ENCODE measurements at regions not wholly inside any gene's neighbourhood (a gene's known extent, or its start where the extent isn't known, plus 50 kb on each side); places are given as distances from the start of the nearest gene placed in this dataset.

- Mint-ChIP-seq H3K9me3 (no peaks in the 10 kb centered on the region), H3K36me3 (no peaks in the 10 kb centered on the region), H3K4me1 (no peaks in the 10 kb centered on the region), H3K27me3 (no peaks in the 10 kb centered on the region), H3K4me3 (no peak overlapping the region), H3K27ac (no peak overlapping the region)
- DNase-seq (no peak), ATAC-seq (replicated peaks) (no peak)
Measured at GRCh38 chr11:87878373-87878825, 296.8 kb downstream of the RAB38 start.

GRCh38 chr11:87871056-87871455 is 304.2 kb downstream of the RAB38 start:
- no peak for ATAC-seq (replicated peaks)
- H3K4me3 Mint-ChIP-seq = no peak overlapping the region
- H3K36me3 Mint-ChIP-seq = no peaks in the 10 kb centered on the region
- H3K9me3 Mint-ChIP-seq = no peaks in the 10 kb centered on the region
- no peaks in the 10 kb centered on the region for H3K27me3 Mint-ChIP-seq
- no peak for DNase-seq
- H3K4me1 Mint-ChIP-seq = no peaks in the 10 kb centered on the region
- no peak overlapping the region for H3K27ac Mint-ChIP-seq

GRCh38 chr11:87870086-87870485 is 305.2 kb downstream of the RAB38 start:
- Mint-ChIP-seq H3K9me3 (no peaks in the 10 kb centered on the region), H3K27me3 (no peaks in the 10 kb centered on the region), H3K4me3 (no peak overlapping the region), H3K27ac (no peak overlapping the region), H3K36me3 (no peaks in the 10 kb centered on the region), H3K4me1 (no peaks in the 10 kb centered on the region)
- ATAC-seq (replicated peaks) (no peak), DNase-seq (no peak)

GRCh38 chr11:87866951-87867350 is 308.3 kb downstream of the RAB38 start:
- no peaks in the 10 kb centered on the region for H3K4me1 Mint-ChIP-seq
- H3K27me3 Mint-ChIP-seq = no peaks in the 10 kb centered on the region
- no peak for DNase-seq
- H3K4me3 Mint-ChIP-seq = no peak overlapping the region
- ATAC-seq (replicated peaks) = no peak
- H3K36me3 Mint-ChIP-seq = no peaks in the 10 kb centered on the region
- H3K9me3 Mint-ChIP-seq = no peaks in the 10 kb centered on the region
- H3K27ac Mint-ChIP-seq = no peak overlapping the region

- no peaks in the 10 kb centered on the region for H3K4me1 Mint-ChIP-seq
- no peak overlapping the region for H3K27ac Mint-ChIP-seq
- no peaks in the 10 kb centered on the region for H3K36me3 Mint-ChIP-seq
- ATAC-seq (replicated peaks) = no peak
- no peak overlapping the region for H3K4me3 Mint-ChIP-seq
- H3K9me3 Mint-ChIP-seq = no peaks in the 10 kb centered on the region
- H3K27me3 Mint-ChIP-seq = no peaks in the 10 kb centered on the region
- DNase-seq = no peak
Measured at GRCh38 chr11:87861030-87861429, 314.2 kb downstream of the RAB38 start.

GRCh38 chr11:87859636-87860035 is 315.6 kb downstream of the RAB38 start:
- H3K27me3 Mint-ChIP-seq = no peaks in the 10 kb centered on the region

GRCh38 chr11:87851827-87852226 is 323.4 kb downstream of the RAB38 start:
- no peak overlapping the region for H3K4me3 Mint-ChIP-seq
- ATAC-seq (replicated peaks) (no peak), DNase-seq (no peak)
- H3K4me1 Mint-ChIP-seq = no peaks in the 10 kb centered on the region
- H3K27ac Mint-ChIP-seq = no peak overlapping the region
- no peaks in the 10 kb centered on the region for H3K27me3 Mint-ChIP-seq
- peaks cover 0 to 8% of the 10 kb centered on the region in 2 donors for H3K9me3 Mint-ChIP-seq
- H3K36me3 Mint-ChIP-seq = no peaks in the 10 kb centered on the region

More at GRCh38 chr11:87859636-87860035, 315.6 kb downstream of the RAB38 start:
- H3K4me3 Mint-ChIP-seq = no peak overlapping the region
- H3K27ac Mint-ChIP-seq = no peak overlapping the region
- no peak for DNase-seq
- H3K9me3 Mint-ChIP-seq = no peaks in the 10 kb centered on the region
- no peak for ATAC-seq (replicated peaks)
- no peaks in the 10 kb centered on the region for H3K4me1 Mint-ChIP-seq
- H3K36me3 Mint-ChIP-seq = no peaks in the 10 kb centered on the region

GRCh38 chr11:87851234-87851633 is 324.0 kb downstream of the RAB38 start:
- no peak overlapping the region for H3K4me3 Mint-ChIP-seq
- ATAC-seq (replicated peaks) (no peak), DNase-seq (no peak)
- H3K27me3 Mint-ChIP-seq = no peaks in the 10 kb centered on the region
- no peaks in the 10 kb centered on the region for H3K36me3 Mint-ChIP-seq
- peaks cover 0 to 8% of the 10 kb centered on the region in 2 donors for H3K9me3 Mint-ChIP-seq
- no peak overlapping the region for H3K27ac Mint-ChIP-seq
- no peaks in the 10 kb centered on the region for H3K4me1 Mint-ChIP-seq

- H3K27me3 Mint-ChIP-seq = no peaks in the 10 kb centered on the region
- no peak overlapping the region for H3K4me3 Mint-ChIP-seq
- ATAC-seq (replicated peaks) (no peak), DNase-seq (no peak)
- H3K9me3 Mint-ChIP-seq = peaks cover 0 to 10% of the 10 kb centered on the region in 2 donors
- no peak overlapping the region for H3K27ac Mint-ChIP-seq
- H3K36me3 Mint-ChIP-seq = no peaks in the 10 kb centered on the region
- no peaks in the 10 kb centered on the region for H3K4me1 Mint-ChIP-seq
Measured at GRCh38 chr11:87849216-87849615, 326.0 kb downstream of the RAB38 start.

- Mint-ChIP-seq H3K36me3 (no peaks in the 10 kb centered on the region), H3K4me1 (no peaks in the 10 kb centered on the region), H3K9me3 (peaks cover 4% of the 10 kb centered on the region in 2 donors), H3K4me3 (no peak overlapping the region), H3K27me3 (no peaks in the 10 kb centered on the region), H3K27ac (no peak overlapping the region)
- no peak for DNase-seq
- no peak for ATAC-seq (replicated peaks)
Measured at GRCh38 chr11:87840786-87841185, 334.5 kb downstream of the RAB38 start.

- ATAC-seq (replicated peaks) = no peak
Measured at GRCh38 chr11:87832211-87832610, 343.0 kb downstream of the RAB38 start.

GRCh38 chr11:87820011-87820410 is 355.2 kb downstream of the RAB38 start:
- ATAC-seq (replicated peaks) = no peak
- H3K27me3 Mint-ChIP-seq = no peaks in the 10 kb centered on the region
- DNase-seq = no peak
- H3K9me3 Mint-ChIP-seq = peaks cover 0 to 7% of the 10 kb centered on the region in 2 donors
- no peak overlapping the region for H3K4me3 Mint-ChIP-seq
- no peaks in the 10 kb centered on the region for H3K4me1 Mint-ChIP-seq
- H3K27ac Mint-ChIP-seq = no peak overlapping the region
- no peaks in the 10 kb centered on the region for H3K36me3 Mint-ChIP-seq

More at GRCh38 chr11:87832211-87832610, 343.0 kb downstream of the RAB38 start:
- DNase-seq = no peak
- H3K4me3 Mint-ChIP-seq = no peak overlapping the region
- H3K4me1 Mint-ChIP-seq = no peaks in the 10 kb centered on the region
- H3K27me3 Mint-ChIP-seq = no peaks in the 10 kb centered on the region
- H3K27ac Mint-ChIP-seq = no peak overlapping the region
- no peaks in the 10 kb centered on the region for H3K36me3 Mint-ChIP-seq
- H3K9me3 Mint-ChIP-seq = peaks cover 3 to 4% of the 10 kb centered on the region in 2 donors

GRCh38 chr11:87819151-87819550 is 356.1 kb downstream of the RAB38 start:
- H3K4me1 Mint-ChIP-seq = no peaks in the 10 kb centered on the region
- peaks cover 0 to 4% of the 10 kb centered on the region in 2 donors for H3K9me3 Mint-ChIP-seq
- no peaks in the 10 kb centered on the region for H3K27me3 Mint-ChIP-seq
- H3K4me3 Mint-ChIP-seq = no peak overlapping the region
- DNase-seq (no peak), ATAC-seq (replicated peaks) (no peak)
- no peaks in the 10 kb centered on the region for H3K36me3 Mint-ChIP-seq
- no peak overlapping the region for H3K27ac Mint-ChIP-seq

- no peak for ATAC-seq (replicated peaks)
- Mint-ChIP-seq H3K27ac (no peak overlapping the region), H3K4me3 (no peak overlapping the region), H3K27me3 (no peaks in the 10 kb centered on the region), H3K36me3 (no peaks in the 10 kb centered on the region), H3K4me1 (no peaks in the 10 kb centered on the region), H3K9me3 (no peaks in the 10 kb centered on the region)
- DNase-seq = no peak
Measured at GRCh38 chr11:87812571-87813365, 362.5 kb downstream of the RAB38 start.

GRCh38 chr11:87810486-87810885 is 364.8 kb downstream of the RAB38 start:
- Mint-ChIP-seq H3K4me3 (no peak overlapping the region), H3K27ac (no peak overlapping the region), H3K27me3 (no peaks in the 10 kb centered on the region), H3K36me3 (no peaks in the 10 kb centered on the region), H3K4me1 (no peaks in the 10 kb centered on the region), H3K9me3 (no peaks in the 10 kb centered on the region)
- ATAC-seq (replicated peaks) (no peak), DNase-seq (no peak)

All from stimulated activated naive B cell treated with anti-CD40 and anti-IgM and Interleukin-4, amounts not matched to agents 10 μg/mL and 1 μg/mL and 100 μg/mL, for 72 hours (primary cell).